ENCODE measurements at regions not wholly inside any gene's neighbourhood (a gene's known extent, or its start where the extent isn't known, plus 50 kb on each side); places are given as distances from the start of the nearest gene placed in this dataset.

DNA sequence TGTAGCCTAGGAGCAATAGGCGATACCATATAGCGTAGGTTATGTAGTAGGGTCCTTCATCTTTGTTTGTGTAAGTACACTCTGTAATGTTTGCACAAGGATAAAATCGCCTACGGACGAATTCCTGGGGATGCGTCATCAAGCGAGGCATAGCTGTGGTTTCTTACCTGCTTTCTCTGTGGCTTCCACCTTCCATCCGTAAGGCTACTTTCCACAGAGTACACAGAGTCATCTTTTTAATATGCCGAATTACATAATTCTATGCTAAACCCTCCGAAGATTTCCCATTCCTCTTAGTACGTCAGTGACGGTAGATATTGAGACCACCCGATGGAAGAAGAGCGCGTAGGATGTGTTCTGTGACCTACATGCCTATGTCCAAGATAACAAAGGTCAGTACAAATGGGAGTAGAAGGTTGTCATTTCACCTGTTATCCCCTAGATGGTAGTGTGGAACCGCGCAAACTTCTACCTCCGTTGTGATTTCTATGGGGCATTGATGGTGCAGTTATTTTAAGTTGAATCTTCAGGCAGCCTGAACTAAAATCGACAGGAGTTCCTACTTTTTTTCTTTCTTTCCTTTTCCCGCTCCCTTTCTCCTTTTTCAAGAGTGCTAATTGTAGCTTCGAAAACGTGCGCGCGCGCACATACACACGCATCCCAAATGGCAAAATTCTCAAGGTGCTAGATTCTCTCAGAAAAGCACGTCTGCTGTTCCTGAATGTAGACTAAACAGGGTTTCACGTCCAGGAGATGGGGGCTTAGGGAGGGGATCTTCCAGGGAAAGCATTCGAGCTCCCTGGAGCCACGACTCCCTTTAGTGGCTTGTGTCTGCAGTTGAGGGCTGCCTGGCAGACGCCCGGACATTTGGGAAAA lies 111.7 kb upstream of the MBL2 start:
- TF ChIP-seq, protein P1, sequence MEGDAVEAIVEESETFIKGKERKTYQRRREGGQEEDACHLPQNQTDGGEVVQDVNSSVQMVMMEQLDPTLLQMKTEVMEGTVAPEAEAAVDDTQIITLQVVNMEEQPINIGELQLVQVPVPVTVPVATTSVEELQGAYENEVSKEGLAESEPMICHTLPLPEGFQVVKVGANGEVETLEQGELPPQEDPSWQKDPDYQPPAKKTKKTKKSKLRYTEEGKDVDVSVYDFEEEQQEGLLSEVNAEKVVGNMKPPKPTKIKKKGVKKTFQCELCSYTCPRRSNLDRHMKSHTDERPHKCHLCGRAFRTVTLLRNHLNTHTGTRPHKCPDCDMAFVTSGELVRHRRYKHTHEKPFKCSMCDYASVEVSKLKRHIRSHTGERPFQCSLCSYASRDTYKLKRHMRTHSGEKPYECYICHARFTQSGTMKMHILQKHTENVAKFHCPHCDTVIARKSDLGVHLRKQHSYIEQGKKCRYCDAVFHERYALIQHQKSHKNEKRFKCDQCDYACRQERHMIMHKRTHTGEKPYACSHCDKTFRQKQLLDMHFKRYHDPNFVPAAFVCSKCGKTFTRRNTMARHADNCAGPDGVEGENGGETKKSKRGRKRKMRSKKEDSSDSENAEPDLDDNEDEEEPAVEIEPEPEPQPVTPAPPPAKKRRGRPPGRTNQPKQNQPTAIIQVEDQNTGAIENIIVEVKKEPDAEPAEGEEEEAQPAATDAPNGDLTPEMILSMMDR (IDR thresholded peaks at IDR 0.05; ENCODE audit: unreplicated experiment) = peak; percentile 70
- H3K27ac Mint-ChIP-seq (ENCODE audit: unreplicated experiment) = no peak overlapping the region
- H3K4me3 Mint-ChIP-seq (ENCODE audit: unreplicated experiment) = no peak overlapping the region
- peak; percentile 54 for DNase-seq (ENCODE audit: low spot score)
- peaks cover 13% of the 10 kb centered on the region for H3K4me1 Mint-ChIP-seq (ENCODE audit: unreplicated experiment)
- no peaks in the 10 kb centered on the region for H3K36me3 Mint-ChIP-seq (ENCODE audit: low read depth, unreplicated experiment)
- H3K27me3 Mint-ChIP-seq (ENCODE audit: unreplicated experiment) = no peaks in the 10 kb centered on the region
- H3K9me3 Mint-ChIP-seq (ENCODE audit: unreplicated experiment) = no peaks in the 10 kb centered on the region

DNA sequence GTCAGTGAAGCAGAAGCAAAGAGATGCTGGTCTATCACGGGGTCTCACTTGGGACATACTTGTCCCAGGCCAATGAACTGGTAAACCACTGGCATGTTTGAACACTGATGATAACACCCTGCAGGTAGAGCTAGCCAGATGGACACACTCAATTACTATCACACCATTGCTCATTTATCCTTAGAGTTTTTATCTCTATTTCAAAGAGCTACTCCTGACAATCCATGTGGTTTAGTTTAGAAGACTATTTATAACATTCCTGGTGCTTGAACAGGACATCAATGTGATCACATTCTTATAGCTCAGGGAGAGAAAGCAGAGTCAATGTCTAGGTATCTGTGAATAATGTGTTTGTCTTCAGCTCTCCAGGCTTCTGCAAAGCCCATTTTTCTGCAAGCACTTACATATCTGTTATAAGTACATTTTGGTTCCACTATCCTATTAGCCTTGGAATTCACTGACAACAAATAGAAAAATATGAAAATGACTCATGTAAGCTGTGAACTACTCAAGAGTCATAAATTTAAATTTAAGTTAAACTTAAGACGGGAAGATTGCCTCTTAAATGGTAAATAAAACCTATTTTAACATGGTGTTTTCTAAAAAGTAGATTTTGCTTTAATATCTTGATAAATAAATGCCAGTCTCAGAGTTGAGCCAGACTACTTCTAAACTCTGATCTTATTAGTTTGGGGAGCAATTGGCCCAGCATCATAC lies 106.7 kb upstream of the MBL2 start:
- no peaks in the 10 kb centered on the region for H3K9me3 Mint-ChIP-seq (ENCODE audit: unreplicated experiment)
- H3K27me3 Mint-ChIP-seq (ENCODE audit: unreplicated experiment) = no peaks in the 10 kb centered on the region
- no peak for DNase-seq (ENCODE audit: low spot score)
- no peak overlapping the region for H3K27ac Mint-ChIP-seq (ENCODE audit: unreplicated experiment)
- TF ChIP-seq, protein P1 (IDR thresholded peaks at IDR 0.05; ENCODE audit: unreplicated experiment) = no peak
- H3K4me3 Mint-ChIP-seq (ENCODE audit: unreplicated experiment) = no peak overlapping the region
- H3K4me1 Mint-ChIP-seq (ENCODE audit: unreplicated experiment) = peaks cover 13% of the 10 kb centered on the region
- H3K36me3 Mint-ChIP-seq (ENCODE audit: low read depth, unreplicated experiment) = no peaks in the 10 kb centered on the region

DNA sequence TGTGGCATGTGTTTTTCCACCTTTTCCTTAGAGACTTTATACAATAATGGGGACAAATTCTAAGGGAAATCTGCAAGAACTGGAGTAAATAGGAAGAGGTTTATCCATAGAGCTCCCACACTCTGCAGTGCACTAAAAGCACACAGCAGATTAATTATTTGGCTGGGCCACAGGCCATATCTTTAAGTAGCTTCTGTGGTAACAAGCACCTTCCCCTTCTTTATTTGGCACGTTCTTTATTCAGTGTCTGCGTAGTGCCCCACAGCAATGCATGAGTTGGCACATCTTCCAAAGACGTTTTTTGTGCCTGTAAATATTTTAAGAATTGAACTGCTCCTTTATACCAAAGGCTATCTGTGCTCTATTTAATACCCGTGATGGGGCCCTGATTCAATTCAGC lies 104.9 kb upstream of the MBL2 start:
- no peak for DNase-seq (ENCODE audit: low spot score)
- no peak overlapping the region for H3K27ac Mint-ChIP-seq (ENCODE audit: unreplicated experiment)
- H3K4me1 Mint-ChIP-seq (ENCODE audit: unreplicated experiment) = peaks cover 12% of the 10 kb centered on the region
- no peaks in the 10 kb centered on the region for H3K27me3 Mint-ChIP-seq (ENCODE audit: unreplicated experiment)
- H3K9me3 Mint-ChIP-seq (ENCODE audit: unreplicated experiment) = no peaks in the 10 kb centered on the region
- no peaks in the 10 kb centered on the region for H3K36me3 Mint-ChIP-seq (ENCODE audit: low read depth, unreplicated experiment)
- H3K4me3 Mint-ChIP-seq (ENCODE audit: unreplicated experiment) = no peak overlapping the region
- TF ChIP-seq, protein P1 (IDR thresholded peaks at IDR 0.05; ENCODE audit: unreplicated experiment) = no peak

DNA sequence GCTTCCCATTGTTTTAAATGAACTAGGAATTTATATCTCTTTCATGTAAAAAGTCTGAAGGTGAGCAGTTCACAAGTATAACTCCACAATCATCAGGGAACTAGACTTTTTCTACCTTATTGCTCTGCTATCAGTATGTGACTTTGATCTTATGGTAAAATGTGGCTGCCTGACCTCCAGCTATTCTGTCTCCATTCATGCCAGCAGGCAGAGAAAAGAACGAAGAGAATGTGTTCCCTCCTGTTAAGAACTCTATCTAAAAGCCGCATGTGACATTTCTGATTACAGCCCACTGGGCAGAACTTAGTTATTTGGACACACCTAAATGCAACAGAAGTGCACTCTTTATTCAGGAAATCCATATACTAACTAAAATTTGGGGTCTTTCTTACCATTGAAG lies 102.8 kb upstream of the MBL2 start:
- H3K4me3 Mint-ChIP-seq (ENCODE audit: unreplicated experiment) = no peak overlapping the region
- H3K27ac Mint-ChIP-seq (ENCODE audit: unreplicated experiment) = no peak overlapping the region
- H3K9me3 Mint-ChIP-seq (ENCODE audit: unreplicated experiment) = no peaks in the 10 kb centered on the region
- H3K36me3 Mint-ChIP-seq (ENCODE audit: low read depth, unreplicated experiment) = no peaks in the 10 kb centered on the region
- H3K27me3 Mint-ChIP-seq (ENCODE audit: unreplicated experiment) = no peaks in the 10 kb centered on the region
- no peak for DNase-seq (ENCODE audit: low spot score)
- TF ChIP-seq, protein P1 (IDR thresholded peaks at IDR 0.05; ENCODE audit: unreplicated experiment) = no peak
- H3K4me1 Mint-ChIP-seq (ENCODE audit: unreplicated experiment) = no peaks in the 10 kb centered on the region

DNA sequence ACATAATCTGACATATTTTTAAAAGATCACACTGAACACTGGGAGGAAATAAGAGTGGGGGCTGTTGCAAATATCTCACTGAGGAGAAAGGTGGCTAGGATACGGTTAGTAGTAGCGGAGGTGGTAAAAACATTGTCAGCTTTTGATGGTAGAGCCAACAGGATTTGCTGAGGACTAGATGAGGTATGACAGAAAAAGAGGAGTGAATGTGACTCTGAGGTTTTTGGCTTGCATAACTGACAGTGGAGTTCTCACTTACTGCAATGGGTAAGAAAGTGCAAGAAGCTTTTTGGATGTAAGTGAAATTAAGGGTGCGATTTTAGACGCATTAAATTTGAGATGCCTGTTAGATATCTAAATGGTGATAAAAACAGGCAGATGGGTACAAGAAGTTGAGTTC lies 102.0 kb upstream of the MBL2 start:
- TF ChIP-seq, protein P1 (IDR thresholded peaks at IDR 0.05; ENCODE audit: unreplicated experiment) = no peak
- Mint-ChIP-seq H3K4me3 (ENCODE audit: unreplicated experiment) (no peak overlapping the region), H3K27me3 (ENCODE audit: unreplicated experiment) (no peaks in the 10 kb centered on the region), H3K36me3 (ENCODE audit: low read depth, unreplicated experiment) (no peaks in the 10 kb centered on the region), H3K27ac (ENCODE audit: unreplicated experiment) (no peak overlapping the region), H3K4me1 (ENCODE audit: unreplicated experiment) (no peaks in the 10 kb centered on the region), H3K9me3 (ENCODE audit: unreplicated experiment) (peaks cover 2% of the 10 kb centered on the region)
- DNase-seq (ENCODE audit: low spot score) = no peak
